22Rv1 (cell line): ENCODE measurements at regions not wholly inside any gene's neighbourhood (a gene's known extent, or its start where the extent isn't known, plus 50 kb on each side); places are given as distances from the start of the nearest gene placed in this dataset.

ENCODE experiments used
- CTCF ChIP-seq: fragments of 450-650 bp; IDR thresholded peaks from 2 replicates; pipeline ENCODE4 v1.5.1; 2017; ENCODE audit warnings: mild to moderate bottlenecking
- ZFX ChIP-seq: fragments of 450-650 bp; IDR thresholded peaks from 2 replicates; pipeline ENCODE4 v1.6.1; 2017; ENCODE audit warnings: antibody characterized with exemption, borderline replicate concordance

GRCh38 chr2:228542277-228542676, 360.8 kb upstream of the SPHKAP start:
- TF ChIP-seq CTCF (no peak), ZFX (no peak)
